Upper lobe of left lung (tissue), 4 donors: ENCODE measurements at regions not wholly inside any gene's neighbourhood (a gene's known extent, or its start where the extent isn't known, plus 50 kb on each side); places are given as distances from the start of the nearest gene placed in this dataset.

Experiments used
- EP300 ChIP-seq, 4 donors: sonication (generic); formaldehyde crosslinking; IDR thresholded peaks; one replicate each; pipeline ENCODE4 v1.5.1; 2017; ENCODE audit warnings: antibody characterized with exemption in 4 of 4, control low read depth in 2 of 4
- TF ChIP-seq, protein P1 (sequence below), 6 experiments: fragments of 450-650 bp in 4 of 6; fragments of 200-600 bp in 2 of 6; sonication (generic) in 2 of 6; IDR thresholded peaks; one replicate each; pipeline ENCODE4 v1.5.1; 2016 to 2019; ENCODE audit warnings: antibody characterized with exemption in 6 of 6

DNA sequence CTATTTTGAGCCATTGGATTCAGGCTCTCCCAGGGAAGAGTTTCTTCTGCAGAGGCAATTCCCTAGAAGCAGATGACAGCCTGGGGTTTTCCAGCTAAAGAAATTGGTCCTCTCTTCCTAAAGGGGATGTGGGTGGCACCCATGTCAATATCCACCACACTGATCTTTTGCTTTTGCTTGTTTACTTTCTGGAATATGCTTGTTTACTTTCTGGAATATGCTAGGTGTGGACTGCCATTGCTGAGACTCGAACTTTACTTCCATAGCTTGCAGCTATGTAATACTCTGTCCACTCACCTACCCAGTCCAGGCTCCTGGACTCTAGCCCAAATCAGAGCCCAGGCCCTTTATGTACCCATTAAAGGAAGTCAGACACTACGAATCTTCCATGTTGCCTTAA is 92.1 kb upstream of the SMYD2 start:
- TF ChIP-seq, protein P1, sequence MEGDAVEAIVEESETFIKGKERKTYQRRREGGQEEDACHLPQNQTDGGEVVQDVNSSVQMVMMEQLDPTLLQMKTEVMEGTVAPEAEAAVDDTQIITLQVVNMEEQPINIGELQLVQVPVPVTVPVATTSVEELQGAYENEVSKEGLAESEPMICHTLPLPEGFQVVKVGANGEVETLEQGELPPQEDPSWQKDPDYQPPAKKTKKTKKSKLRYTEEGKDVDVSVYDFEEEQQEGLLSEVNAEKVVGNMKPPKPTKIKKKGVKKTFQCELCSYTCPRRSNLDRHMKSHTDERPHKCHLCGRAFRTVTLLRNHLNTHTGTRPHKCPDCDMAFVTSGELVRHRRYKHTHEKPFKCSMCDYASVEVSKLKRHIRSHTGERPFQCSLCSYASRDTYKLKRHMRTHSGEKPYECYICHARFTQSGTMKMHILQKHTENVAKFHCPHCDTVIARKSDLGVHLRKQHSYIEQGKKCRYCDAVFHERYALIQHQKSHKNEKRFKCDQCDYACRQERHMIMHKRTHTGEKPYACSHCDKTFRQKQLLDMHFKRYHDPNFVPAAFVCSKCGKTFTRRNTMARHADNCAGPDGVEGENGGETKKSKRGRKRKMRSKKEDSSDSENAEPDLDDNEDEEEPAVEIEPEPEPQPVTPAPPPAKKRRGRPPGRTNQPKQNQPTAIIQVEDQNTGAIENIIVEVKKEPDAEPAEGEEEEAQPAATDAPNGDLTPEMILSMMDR (IDR thresholded peaks at IDR 0.05) = no peak
- TF ChIP-seq EP300 (IDR thresholded peaks at IDR 0.05) = no peak
